ENCODE measurements at regions not wholly inside any gene's neighbourhood (a gene's known extent, or its start where the extent isn't known, plus 50 kb on each side); places are given as distances from the start of the nearest gene placed in this dataset.

DNA sequence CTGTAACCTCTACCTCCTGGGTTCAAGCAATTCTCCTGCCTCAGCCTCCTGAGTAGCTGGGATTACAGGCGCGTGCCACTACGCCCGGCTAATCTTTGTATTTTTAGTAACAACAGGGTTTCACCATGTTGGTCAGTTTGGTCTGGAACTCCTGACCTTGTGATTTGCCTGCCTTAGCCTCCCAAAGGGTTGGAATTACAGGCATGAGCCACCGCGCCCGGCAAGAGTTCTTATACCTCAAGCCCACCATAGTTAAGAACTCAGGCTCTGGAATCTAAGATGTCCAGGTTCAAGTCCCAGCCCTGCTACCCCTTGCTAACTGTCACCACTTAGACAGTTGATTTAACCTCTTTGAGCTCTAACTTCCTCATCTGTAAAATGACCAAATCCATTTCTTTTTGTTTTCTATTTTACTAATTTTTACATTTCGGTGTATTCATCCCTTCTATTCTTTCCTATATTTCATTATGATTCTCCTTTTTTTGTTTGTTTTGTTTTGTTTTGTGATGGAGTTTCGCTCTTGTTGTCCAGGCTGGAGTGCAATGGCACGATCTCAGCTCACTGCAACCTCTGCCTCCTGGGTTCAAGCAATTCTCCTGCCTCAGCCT is 104.8 kb upstream of the ZNF217 start:
- TF ChIP-seq ZNF274 (IDR thresholded peaks at IDR 0.05; ENCODE audit: low read depth, low read length) (no peak), SUZ12 (IDR thresholded peaks at IDR 0.05; ENCODE audit: extremely low read depth, insufficient read depth, insufficient read length) (no peak)
